CD14-positive monocyte (primary cell): ENCODE measurements at regions not wholly inside any gene's neighbourhood (a gene's known extent, or its start where the extent isn't known, plus 50 kb on each side); places are given as distances from the start of the nearest gene placed in this dataset.

Experiments used
- DNase-seq, 3 donors: peaks; one replicate each; pipeline ENCODE4 v3.0.0-alpha.2; 2011 to 2022
- H2AFZ ChIP-seq: 2 replicates; pipeline ENCODE4 v1.6.0; 2012; ENCODE audit warnings: mild to moderate bottlenecking, low read depth, low read length, inconsistent platforms; ENCODE audit not compliant: insufficient read depth, poor library complexity, severe bottlenecking
- H3K27ac ChIP-seq, 2 donors: 1 replicate in 1 of 2; 2 replicates in 1 of 2; pipeline ENCODE4 v1.5.1; 2012 to 2013; ENCODE audit warnings: low read length in 2 of 2, control low read depth in 1 of 2, inconsistent platforms in 1 of 2, low read depth in 1 of 2, mild to moderate bottlenecking in 1 of 2
- H3K27me3 ChIP-seq, 2 donors: one replicate each; pipeline versions ENCODE4 v1.6.0 to v1.6.1; 2011 to 2013; ENCODE audit warnings: low read length in 2 of 2; ENCODE audit not compliant: control insufficient read depth in 2 of 2, insufficient read depth in 2 of 2
- H3K36me3 ChIP-seq, 2 donors: replicated peaks in 1 of 2; 1 replicate in 1 of 2; 2 replicates in 1 of 2; pipeline versions ENCODE4 v1.5.1 to v1.6.1; 2012 to 2013; ENCODE audit warnings: low read length in 2 of 2, control low read depth in 1 of 2, inconsistent platforms in 1 of 2, mild to moderate bottlenecking in 1 of 2; ENCODE audit not compliant: insufficient read depth in 2 of 2, control insufficient read depth in 1 of 2
- H3K4me1 ChIP-seq, 2 donors: 1 replicate in 1 of 2; 2 replicates in 1 of 2; pipeline versions ENCODE4 v1.5.1 to v1.6.1; 2012 to 2013; ENCODE audit warnings: low read length in 2 of 2, control low read depth in 1 of 2, inconsistent platforms in 1 of 2, mild to moderate bottlenecking in 1 of 2, moderate library complexity in 1 of 2; ENCODE audit not compliant: insufficient read depth in 2 of 2, control insufficient read depth in 1 of 2
- H3K4me2 ChIP-seq: replicated peaks from 2 replicates; pipeline ENCODE3; 2012; ENCODE audit warnings: low read length, moderate library complexity, mild to moderate bottlenecking; ENCODE audit not compliant: poor library complexity, severe bottlenecking; ENCODE audit errors: extremely low read depth
- H3K4me3 ChIP-seq, 3 experiments: fragments of 200-600 bp in 1 of 3; sonication (generic) in 1 of 3; replicated peaks in 1 of 3; 1 replicate in 2 of 3; 2 replicates in 1 of 3; pipeline ENCODE4 v1.5.1; 2011 to 2013; ENCODE audit warnings: low read length in 3 of 3, mild to moderate bottlenecking in 3 of 3, control low read depth in 2 of 3, low read depth in 2 of 3, inconsistent platforms in 1 of 3, moderate library complexity in 1 of 3
- H3K79me2 ChIP-seq: 2 replicates; pipeline ENCODE4 v1.6.0; 2012; ENCODE audit warnings: mild to moderate bottlenecking, control low read depth, inconsistent platforms, low read length, moderate library complexity; ENCODE audit not compliant: insufficient read depth
- H3K9ac ChIP-seq: 2 replicates; pipeline ENCODE4 v1.6.0; 2017; ENCODE audit warnings: low read length, mild to moderate bottlenecking; ENCODE audit not compliant: insufficient read depth, poor library complexity, severe bottlenecking
- H3K9me3 ChIP-seq, 2 donors: replicated peaks in 1 of 2; 1 replicate in 1 of 2; 2 replicates in 1 of 2; pipeline versions ENCODE4 v1.5.1 to v1.6.1; 2012 to 2013; ENCODE audit warnings: low read length in 2 of 2, control low read depth in 1 of 2; ENCODE audit not compliant: control insufficient read depth in 1 of 2, insufficient read depth in 1 of 2
- H4K20me1 ChIP-seq: 2 replicates; pipeline ENCODE4 v1.6.0; 2012; ENCODE audit warnings: mild to moderate bottlenecking, low read length, control low read depth, moderate library complexity; ENCODE audit not compliant: insufficient read depth
- H3K27ac Mint-ChIP-seq, 7 donors: one replicate each; pipeline ENCODE4 v1.8.0; 2020; ENCODE audit warnings: mild to moderate bottlenecking in 7 of 7, mixed read lengths in 7 of 7, moderate library complexity in 6 of 7, inconsistent platforms in 2 of 7
- H3K27me3 Mint-ChIP-seq, 3 donors: one replicate each; pipeline ENCODE4 v1.8.0; 2021 to 2022; ENCODE audit warnings: low read depth in 3 of 3, mild to moderate bottlenecking in 3 of 3, mixed read lengths in 3 of 3, moderate library complexity in 3 of 3, inconsistent platforms in 1 of 3
- H3K36me3 Mint-ChIP-seq, 2 donors: one replicate each; pipeline ENCODE4 v1.8.0; 2020; ENCODE audit warnings: mixed read lengths in 2 of 2, inconsistent platforms in 1 of 2, mild to moderate bottlenecking in 1 of 2
- H3K4me1 Mint-ChIP-seq: one replicate; pipeline ENCODE4 v1.8.0; 2020; ENCODE audit warnings: mild to moderate bottlenecking, mixed read lengths
- H3K4me3 Mint-ChIP-seq, 2 donors: one replicate each; pipeline ENCODE4 v1.8.0; 2020; ENCODE audit warnings: mild to moderate bottlenecking in 2 of 2, mixed read lengths in 2 of 2, moderate library complexity in 1 of 2
- H3K9me3 Mint-ChIP-seq, 7 donors: one replicate each; pipeline ENCODE4 v1.8.0; 2020 to 2022; ENCODE audit warnings: mixed read lengths in 7 of 7, mild to moderate bottlenecking in 6 of 7, moderate library complexity in 6 of 7, inconsistent platforms in 2 of 7
- WGBS: methylation state at CpG from one replicate; pipeline ENCODE4 v1.1.5; 2013; ENCODE audit warnings: missing lambda C conversion rate; ENCODE audit not compliant: insufficient coverage; 5-methylcytosine and 5-hydroxymethylcytosine counted together
- intact Hi-C, 2 donors: fragments of 100-400 bp; cut with micrococcal nuclease; formaldehyde crosslinking; loops; one replicate each; pipeline versions ENCODE4 v1.15.0 to v1.15.1; 2023
- TF ChIP-seq, protein P1 (sequence below): fragments of 200-600 bp; IDR thresholded peaks from one replicate; pipeline ENCODE4 v1.8.0; 2022; ENCODE audit warnings: antibody characterized with exemption, mild to moderate bottlenecking

DNA sequence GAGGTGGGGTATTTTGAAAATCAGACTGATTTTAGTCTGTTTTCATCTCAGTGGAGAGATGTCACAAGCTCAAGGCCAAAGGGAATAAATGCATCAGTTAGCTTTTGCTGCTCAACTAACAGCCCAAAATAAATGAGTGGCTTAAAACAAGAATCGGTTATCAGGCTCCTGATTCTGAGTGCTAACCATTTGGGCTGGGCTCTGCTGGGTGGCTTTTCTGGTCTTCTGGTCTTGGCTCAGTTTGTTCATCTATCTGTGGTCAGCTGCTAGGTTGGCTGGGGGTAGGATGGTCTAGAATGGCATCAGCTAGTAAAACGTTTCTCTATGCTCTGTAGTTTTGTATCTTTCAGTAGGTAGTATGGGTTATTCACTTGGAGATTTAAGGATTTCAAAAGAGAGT is 357.5 kb upstream of the JAG1 start:
- DNase-seq: no peak
- Histone ChIP-seq H3K9ac (no peak overlapping the region), H3K36me3 (no peaks in the 10 kb centered on the region), H3K4me3 (no peak overlapping the region), H4K20me1 (no peaks in the 10 kb centered on the region), H3K9me3 (no peaks in the 10 kb centered on the region), H3K4me2 (no peak overlapping the region), H2AFZ (no peak overlapping the region), H3K27ac (no peak overlapping the region), H3K27me3 (no peaks in the 10 kb centered on the region), H3K4me1 (no peaks in the 10 kb centered on the region), H3K79me2 (no peaks in the 10 kb centered on the region)
- H3K4me1 Mint-ChIP-seq: no peaks in the 10 kb centered on the region
- H3K27me3 Mint-ChIP-seq: peaks cover 2 to 4% (median 3%) of the 10 kb centered on the region in 3 donors
- TF ChIP-seq, protein P1, sequence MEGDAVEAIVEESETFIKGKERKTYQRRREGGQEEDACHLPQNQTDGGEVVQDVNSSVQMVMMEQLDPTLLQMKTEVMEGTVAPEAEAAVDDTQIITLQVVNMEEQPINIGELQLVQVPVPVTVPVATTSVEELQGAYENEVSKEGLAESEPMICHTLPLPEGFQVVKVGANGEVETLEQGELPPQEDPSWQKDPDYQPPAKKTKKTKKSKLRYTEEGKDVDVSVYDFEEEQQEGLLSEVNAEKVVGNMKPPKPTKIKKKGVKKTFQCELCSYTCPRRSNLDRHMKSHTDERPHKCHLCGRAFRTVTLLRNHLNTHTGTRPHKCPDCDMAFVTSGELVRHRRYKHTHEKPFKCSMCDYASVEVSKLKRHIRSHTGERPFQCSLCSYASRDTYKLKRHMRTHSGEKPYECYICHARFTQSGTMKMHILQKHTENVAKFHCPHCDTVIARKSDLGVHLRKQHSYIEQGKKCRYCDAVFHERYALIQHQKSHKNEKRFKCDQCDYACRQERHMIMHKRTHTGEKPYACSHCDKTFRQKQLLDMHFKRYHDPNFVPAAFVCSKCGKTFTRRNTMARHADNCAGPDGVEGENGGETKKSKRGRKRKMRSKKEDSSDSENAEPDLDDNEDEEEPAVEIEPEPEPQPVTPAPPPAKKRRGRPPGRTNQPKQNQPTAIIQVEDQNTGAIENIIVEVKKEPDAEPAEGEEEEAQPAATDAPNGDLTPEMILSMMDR: no peak
- 90% methylated on average over 2 of the region's 2 CpGs for WGBS
- no peak overlapping the region for H3K27ac Mint-ChIP-seq
- H3K36me3 Mint-ChIP-seq: no peaks in the 10 kb centered on the region
- intact Hi-C loops: no loop called here
- H3K4me3 Mint-ChIP-seq: no peak overlapping the region
- H3K9me3 Mint-ChIP-seq: peaks cover 1 to 22% (median 6%) of the 10 kb centered on the region in 7 donors

DNA sequence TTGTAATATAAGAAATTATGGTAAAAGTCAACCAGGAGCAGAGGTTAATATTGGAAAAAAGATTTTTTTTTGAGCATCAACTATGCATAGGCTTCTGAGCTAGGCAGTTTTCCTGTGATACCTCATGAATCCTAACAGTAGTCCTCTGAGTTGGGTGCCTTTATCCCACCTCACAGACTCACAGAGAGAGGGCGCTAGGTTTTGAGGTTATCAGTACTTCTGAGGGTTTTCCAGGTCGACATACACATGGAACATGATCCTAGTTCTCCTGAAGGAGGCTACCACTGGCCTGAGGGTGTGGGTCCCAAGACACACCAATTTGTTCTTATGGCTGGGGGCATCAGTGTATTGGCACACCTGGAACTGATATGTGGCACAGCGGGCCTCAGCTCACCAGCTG is 358.8 kb upstream of the JAG1 start:
- Histone ChIP-seq H3K4me1 (no peaks in the 10 kb centered on the region), H3K4me3 (no peak overlapping the region), H3K27ac (no peak overlapping the region), H3K4me2 (no peak overlapping the region), H3K27me3 (no peaks in the 10 kb centered on the region), H2AFZ (no peak overlapping the region), H3K79me2 (no peaks in the 10 kb centered on the region), H3K9me3 (no peaks in the 10 kb centered on the region), H3K36me3 (no peaks in the 10 kb centered on the region), H3K9ac (no peak overlapping the region), H4K20me1 (no peaks in the 10 kb centered on the region)
- Mint-ChIP-seq H3K4me3 (no peak overlapping the region), H3K9me3 (peaks cover 1 to 22% (median 7%) of the 10 kb centered on the region in 7 donors), H3K27ac (no peak overlapping the region), H3K4me1 (no peaks in the 10 kb centered on the region), H3K27me3 (peaks cover 2 to 4% (median 3%) of the 10 kb centered on the region in 3 donors), H3K36me3 (no peaks in the 10 kb centered on the region)
- TF ChIP-seq, protein P1: no peak
- no peak for DNase-seq
- WGBS: 64% methylated on average over 1 of the region's 3 CpGs
- intact Hi-C loops: no loop called here
